ENCODE measurements at regions not wholly inside any gene's neighbourhood (a gene's known extent, or its start where the extent isn't known, plus 50 kb on each side); places are given as distances from the start of the nearest gene placed in this dataset.
"Not testable (repeated sequence)": the region's sequence is repeated elsewhere in the genome, so short reads cannot be mapped to it uniquely, and the experiment has no call there.

DNA sequence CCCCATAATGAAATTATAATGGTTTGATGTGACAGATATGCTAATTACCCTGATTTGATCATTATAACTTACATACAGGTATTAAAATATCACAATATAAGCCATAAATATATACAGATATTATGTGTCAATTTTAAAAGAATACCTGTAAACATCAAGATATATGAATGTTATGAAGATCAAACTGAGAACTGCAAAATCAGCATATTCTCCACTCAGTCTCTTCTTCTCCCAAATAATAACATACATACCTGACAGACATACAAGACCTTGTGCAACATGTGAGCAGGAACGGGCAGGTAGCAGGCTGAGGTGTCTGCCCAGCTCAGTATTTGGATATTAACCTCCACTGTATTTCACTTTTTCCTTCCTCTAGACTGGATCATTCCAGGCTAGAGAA is 547.2 kb downstream of the UQCRFS1 start:
- DNase-seq, result no peak

DNA sequence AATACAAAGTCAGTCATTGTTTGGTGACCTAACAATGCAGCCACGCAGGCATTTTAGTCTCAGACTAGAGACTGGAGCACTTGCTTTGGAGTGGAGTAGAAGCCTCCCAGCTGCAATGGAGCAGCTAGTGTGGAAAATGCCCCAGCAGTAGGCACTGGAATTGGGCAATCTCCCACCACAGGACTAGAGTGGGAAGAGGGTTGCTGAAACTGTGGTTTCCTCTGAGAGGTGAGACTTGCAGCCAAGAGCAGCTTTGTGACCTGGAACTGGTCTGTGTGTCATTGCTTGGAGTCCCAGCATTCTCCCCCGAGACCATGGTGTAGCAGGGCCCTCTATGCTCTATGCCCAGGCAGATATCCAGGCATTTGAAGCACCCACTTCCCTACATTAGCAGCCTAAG is 556.3 kb downstream of the UQCRFS1 start:
- no peak for DNase-seq

DNA sequence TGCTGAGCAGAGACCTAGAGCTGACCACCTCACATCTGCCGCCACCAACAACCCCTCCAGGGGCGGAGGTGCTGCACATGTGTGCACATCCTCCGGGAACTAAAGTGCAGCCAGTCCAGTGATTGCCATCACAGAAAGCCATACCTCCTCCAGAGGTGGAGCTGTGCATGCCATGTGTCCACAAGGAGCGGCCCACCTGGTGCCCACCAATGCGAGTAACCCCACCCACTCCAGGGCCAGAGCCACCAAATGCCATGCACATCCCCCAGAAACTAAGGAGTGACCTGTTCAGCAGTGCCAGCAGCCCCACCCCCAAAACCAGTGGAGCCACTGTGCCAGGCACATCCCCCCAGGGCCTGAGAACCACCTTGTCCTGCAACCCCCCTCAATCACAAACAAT is 557.9 kb downstream of the UQCRFS1 start:
- no peak for DNase-seq

DNA sequence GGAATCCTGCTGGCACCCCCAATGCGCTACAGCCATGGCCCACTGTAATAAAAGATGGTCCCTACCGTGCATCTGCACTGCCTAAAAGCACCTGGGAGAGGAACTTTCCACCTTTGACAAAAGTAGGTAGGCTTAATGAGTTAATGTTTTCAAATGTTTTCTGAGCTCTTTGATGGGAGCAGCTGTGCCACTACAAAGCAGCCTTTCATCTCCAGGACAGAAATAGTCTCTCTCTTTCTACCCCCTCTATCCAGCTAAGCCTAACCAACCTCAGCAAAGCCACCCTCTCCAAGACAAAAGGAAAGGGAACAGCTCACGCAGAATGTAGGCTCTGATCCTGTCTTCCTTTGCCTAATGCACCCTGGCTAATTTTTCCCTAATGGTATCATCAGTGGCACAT is 560.2 kb downstream of the UQCRFS1 start:
- DNase-seq, result peak; percentile 27

DNA sequence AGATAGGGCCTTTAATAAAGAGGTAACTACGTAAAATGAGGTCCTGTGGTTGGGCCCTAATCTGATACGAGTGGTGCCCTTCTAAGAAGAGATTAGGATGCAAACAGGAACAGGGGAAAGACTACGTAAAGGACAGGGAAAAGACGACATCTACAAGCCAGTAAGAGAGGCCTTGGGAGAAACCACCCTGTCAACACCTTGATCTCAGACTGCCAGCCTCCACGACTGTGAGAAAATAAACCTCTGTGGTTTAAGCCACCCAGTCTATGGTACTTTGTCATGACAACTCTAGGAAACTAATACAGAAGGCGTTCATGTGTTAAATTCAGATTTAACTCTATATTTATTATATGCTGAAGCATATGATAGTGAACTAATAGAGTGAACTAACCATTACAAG is 566.3 kb downstream of the UQCRFS1 start:
- DNase-seq, result no peak

DNA sequence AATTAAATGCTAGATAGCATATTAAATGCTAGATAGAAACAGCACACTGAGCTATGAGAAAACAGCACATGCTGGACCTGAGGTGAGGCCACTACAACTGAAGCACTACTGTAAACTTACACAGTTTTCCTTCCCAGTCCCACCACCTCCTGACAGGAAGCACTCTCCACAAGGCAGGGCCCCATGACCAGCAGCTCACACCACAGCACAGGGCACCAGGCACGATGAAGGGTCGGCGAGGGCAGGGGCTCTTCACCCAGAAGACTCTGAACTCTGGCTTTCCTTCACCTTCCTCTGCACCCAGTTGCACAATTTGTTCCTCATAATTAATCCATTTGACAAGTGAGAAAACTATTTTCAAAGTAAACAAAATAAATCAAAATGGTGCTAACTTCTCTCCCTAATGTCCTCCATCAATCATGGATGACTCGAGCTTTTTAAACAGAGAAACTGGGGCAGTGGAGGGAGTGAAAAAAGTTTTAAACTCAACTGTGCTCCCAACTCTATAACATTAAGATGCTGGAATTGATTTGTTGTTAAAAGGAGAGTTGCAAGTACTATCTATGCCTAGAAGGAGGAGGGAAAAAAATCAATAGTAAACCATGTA is 568.7 kb downstream of the UQCRFS1 start:
- DNase-seq, result no peak

DNA sequence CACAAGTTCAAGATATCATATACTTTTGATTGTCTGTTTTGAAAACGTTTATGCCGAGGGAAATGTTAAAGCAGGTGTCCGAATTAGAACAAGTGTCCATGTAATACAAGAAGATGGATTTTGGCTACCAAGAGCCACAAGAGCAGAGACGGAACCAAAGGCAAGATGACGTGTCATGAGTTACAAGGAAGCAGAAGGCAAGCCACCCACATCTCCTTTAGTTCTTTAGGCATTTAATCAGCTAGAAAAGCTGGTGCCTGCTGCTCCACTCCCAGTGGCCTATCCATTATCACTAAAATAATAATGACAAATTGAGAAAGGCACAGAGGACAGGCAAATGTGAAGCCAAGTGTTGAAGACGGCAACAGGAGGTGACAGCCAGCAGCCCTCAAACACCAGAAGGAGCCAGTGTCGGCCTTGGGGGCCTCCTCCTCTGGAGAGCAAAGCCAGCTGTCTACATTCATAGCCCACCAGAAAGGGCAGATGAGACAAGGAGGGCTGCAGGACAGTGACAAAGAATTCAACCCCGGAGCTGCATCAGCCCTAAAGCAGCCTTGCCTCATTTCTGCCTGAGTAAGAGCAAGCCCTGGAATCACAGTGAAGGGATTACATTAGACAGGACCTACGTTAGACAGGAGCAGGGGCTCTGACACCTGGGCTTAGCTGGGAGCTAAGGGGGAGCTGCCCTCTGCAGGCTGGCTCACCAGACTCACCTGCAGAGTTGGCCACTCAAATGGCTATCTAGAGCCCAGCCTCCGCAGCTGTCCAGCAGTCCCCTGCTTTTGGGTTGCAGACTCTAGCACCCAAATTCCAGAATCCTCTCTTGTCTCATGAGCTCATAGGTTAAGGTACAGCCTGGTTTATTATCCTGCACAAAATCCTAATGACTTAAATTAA is 569.9 kb downstream of the UQCRFS1 start:
- DNase-seq, result no peak

DNA sequence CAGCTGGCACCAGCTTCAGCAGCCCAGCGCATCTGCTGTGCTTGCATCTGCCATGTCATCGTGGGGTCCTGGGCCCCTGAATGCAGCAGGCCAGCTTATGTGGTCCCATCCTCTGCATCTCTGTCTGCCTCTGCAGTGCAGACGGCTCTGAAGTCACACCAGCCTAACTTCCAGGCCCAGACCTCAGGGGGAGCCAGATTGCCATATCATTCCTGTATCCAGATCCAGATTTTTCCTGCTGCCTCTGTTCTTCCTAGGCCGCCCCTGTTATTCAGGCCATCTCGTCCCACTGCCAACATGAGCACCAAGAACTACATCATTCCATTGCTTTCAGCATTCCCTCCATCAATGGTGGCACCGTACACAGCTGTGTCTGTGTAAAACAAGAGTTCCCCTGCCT is 571.6 kb downstream of the UQCRFS1 start:
- no peak for DNase-seq

DNA sequence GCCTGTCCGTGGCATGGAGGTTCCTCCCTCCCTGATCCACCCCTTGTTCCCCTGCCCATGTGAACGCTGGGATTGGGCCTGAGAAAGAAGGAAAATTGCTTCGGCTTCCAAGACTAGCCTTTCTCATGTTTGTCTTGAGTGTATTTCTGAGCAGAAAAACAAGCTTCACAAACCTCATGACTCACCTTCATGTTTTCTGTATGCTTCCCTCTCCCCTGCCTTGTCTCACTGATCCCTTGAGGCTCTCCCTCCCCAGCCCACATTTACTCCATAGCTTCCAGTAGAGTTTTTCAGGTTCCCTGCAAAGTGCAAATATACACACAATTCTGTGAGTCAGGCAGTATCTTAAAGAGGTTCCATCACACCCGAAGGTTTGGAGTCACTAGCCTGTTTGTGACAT is 572.4 kb downstream of the UQCRFS1 start:
- no peak for DNase-seq

DNA sequence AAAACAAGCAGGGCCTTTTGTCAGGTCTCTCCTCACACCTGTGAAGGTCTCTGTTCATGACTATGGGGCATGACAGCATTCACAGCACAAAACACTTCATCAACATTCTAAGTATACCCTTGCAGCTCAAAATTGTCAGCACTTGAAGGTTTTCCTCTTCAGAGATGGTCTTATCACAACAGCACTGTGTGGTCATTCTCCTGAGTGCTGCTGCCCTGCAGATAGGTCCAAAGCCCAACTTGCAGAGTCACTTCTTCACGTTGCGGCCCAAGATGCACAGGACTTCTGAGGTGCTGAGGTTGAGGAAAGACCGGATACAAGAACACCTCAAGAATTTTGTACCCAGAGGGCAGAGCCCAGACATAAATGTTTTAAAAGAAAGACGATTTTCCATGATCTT is 574.5 kb downstream of the UQCRFS1 start:
- DNase-seq, result no peak

DNA sequence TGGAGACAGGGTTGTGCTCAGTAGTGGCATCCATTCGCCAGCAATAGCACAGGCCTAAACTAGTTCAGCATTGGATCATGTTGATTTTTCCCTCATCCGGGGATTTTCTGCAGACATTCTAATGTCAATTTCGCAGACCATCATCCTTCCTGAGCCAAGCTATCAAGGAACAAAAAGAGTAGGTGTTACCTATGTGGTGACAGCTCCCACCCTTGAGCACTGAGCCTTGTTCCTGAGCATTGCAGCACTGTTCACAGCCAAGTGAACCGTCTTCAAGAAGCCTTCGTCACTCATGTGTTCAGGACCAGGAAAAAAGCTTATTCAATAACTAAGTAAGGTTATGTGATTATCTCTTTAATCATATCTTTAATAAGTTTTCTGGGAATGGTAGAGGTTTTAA is 576.2 kb downstream of the UQCRFS1 start:
- no peak for DNase-seq

DNA sequence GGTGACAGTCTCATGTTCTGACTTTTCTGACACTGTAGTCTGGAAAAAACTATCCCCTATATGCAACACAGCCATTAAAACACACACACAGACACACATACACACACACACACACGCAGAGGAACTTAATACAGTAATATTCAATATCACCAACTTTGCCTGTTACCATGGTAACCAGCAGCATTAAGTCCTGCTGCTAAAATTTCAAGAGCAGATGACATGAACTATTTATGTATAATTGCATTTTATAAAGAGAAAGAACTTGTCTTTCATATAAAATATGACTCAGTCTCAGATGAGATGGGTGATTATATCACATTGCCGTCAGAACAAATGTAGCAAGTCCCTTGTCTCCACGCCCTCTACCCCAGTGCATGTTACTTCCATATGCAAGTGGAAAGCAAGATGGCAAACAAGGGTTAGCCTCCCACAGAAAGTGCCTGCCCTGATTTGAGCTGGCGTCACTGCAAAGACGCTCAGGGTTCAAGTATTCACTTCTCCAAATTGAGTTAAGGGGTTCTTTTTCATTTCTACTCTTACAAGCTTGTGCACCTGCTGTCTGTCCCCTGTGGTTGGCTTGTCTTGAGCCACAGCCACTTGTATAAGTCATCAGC is 576.8 kb downstream of the UQCRFS1 start:
- no peak for DNase-seq

DNA sequence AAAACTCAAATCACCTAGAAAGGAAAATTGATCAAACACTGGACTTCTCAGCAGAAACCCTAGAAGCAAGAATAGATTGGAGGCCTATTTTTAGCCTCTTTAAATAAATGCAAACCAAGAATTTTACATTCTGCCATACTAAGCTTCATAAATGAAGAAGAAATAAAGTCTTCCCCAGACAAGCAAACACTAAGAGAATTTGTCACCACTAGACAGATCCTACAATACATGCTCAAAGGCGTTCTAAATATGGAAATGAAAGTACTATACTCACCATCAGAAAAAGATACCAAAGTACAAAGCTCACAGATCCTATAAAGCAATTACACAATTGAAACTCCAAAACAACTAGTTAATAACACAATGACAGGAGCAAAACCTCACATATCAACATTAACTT is 578.1 kb downstream of the UQCRFS1 start:
- DNase-seq, result no peak

DNA sequence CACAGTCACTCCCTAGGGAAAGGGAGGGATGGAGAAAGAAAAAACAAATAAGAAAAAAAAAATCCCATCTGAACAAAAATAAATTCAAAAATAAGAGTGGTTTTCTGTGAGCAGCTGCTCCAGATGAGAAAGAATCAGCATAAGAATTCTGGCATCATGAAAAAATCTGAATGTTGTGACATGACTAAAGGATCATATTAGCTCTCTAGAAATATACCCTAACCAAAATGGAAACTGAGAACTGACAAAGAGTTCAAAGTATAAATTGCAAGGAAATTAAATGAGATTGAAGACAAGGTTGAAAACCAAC is 579.0 kb downstream of the UQCRFS1 start:
- no peak for DNase-seq

DNA sequence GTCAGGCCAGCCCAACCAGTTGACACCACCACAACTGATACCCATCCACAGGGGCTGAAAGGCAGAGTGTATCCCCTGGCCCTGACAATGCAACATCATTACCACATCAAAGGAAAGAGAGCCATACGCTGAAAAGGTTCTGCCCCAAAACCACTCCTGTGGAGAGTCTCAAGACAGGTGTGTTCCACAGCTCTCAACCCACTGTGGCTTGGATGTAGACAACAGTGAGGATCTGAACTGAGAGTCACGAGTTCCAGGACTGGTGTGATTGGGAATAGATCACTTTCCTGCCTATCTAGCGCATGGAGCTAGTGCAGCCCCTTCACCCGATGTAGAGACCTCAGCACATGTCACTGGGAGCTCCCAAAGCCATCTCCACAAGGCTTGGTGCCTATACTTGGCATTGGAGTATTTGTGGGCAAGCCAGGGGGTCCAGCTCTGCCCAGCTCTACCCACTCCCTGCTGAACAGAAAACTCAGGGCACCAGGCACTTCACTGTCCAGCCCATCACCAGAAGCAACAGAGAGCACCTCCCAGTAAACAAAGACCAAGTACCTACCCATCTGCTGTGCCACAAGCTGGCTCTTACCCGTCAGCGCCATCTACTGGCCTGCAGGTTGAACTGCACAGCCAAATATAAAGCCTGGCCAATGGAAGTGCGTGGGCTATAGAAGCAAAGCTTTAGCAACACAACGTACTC is 579.5 kb downstream of the UQCRFS1 start:
- DNase-seq, result peak; percentile 50

DNA sequence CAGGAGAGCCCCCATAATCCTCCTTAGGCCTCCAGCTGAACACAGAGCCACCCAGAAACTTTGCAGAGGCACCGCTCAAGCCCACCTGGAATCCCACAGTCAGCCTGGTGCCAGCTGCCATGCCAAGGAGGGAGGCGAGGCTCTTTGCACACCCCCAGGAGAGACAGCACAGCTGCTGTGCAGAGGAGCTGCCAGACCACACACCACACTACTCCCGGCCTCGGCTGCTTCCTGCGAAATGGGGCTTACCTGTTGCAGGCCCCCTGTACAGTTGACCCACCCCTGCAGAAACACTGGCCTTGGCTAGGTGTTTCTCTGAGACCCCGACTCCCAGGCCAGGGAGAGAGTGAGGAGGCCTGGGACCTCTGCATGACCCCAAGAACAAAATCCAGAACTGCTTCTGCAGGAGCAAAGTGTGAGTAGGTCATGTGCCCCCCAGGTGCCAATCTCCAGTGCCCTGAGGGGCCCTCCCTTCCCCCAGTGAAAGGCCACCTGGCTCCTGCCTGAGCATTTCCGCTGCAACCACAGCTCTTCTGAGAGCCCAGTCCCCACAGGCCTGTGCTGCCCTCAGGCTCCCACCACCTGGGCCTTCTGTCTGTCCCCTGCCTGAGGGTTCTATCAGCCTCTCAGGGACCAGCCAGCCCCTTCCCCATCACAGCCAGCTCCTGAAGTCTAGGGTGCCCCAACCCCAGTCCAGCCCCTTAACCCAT is 580.4 kb downstream of the UQCRFS1 start:
- peak; percentile 32 for DNase-seq

DNA sequence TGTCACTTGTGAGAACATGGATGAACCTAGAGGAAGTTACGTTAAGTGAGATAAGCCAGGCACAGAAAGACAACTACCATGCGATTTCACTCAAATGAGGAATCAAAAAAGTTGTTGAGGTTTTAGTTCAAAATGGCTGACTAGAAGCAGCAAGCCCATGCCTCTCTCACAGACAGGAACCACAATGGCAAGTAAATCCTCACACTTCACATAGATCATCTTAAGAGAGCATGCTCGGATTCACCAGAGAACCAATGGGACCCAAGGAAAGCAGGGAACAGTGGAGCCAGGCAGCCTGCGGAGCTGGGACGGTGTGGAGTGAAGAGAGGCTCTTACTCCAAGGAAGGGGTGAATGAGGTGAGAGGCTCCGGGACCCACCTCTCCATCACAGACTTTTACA is 581.0 kb downstream of the UQCRFS1 start:
- DNase-seq, result no peak

DNA sequence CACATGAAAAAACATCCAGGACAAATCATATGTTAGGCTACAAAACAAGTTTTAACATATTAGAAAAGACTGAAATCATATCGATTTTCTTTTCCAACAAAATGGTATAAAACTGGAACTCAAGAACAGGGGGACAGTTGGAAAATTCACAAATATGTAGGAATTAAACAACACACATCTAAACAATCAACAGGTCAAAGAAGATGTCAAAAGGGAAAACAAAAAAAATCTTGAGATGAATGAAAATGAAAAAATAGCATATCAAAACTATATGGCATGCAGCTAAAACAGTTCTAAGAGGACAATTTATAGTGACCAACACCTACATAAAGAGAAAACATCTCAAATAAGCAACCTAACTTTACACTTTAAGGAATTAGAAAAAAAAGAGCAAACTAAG is 585.3 kb downstream of the UQCRFS1 start:
- no peak for DNase-seq

DNA sequence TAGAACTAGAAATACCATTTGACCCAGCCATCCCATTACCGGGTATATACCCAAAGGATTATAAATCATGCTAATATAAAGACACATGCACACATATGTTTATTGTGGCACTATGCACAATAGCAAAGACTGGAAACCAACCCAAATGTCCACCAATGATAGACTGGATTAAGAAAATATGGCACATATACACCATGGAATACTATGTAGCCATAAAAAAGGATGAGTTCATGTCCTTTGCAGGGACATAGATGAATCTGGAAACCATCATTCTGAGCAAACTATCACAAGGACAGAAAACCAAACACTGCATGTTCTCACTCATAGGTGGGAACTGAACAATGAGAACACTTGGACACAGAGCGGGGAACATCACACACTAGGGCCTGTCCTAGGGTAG is 586.5 kb downstream of the UQCRFS1 start:
- DNase-seq, result not testable (repeated sequence)

DNA sequence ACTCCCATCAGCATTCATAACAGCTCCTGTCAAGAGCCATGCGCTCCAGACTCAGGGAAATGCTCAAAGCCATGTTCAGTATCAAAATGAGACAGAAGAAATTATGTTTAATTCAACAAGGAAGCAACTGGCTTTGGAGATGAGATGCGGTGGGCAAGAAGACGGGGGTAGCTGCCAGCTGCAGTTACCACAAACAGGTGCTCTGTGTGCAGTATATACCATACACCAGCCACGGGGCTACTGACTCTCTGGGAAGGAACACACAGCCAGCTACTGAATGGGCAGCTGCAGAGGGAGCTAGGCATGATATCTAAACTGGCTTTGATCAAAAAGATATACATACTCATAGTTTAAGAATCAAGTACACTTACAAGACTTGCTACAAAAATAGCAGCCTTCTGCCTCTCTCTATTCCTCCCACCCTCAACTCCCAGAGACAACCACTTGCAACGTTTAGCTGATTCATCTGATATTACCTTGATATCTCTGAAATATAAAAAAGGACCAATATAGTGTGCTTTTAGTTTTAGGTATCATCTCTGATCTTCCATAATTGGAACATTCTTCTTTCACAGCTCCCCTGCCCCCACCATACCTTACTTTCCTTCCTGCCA is 593.0 kb downstream of the UQCRFS1 start:
- no peak for DNase-seq

DNA sequence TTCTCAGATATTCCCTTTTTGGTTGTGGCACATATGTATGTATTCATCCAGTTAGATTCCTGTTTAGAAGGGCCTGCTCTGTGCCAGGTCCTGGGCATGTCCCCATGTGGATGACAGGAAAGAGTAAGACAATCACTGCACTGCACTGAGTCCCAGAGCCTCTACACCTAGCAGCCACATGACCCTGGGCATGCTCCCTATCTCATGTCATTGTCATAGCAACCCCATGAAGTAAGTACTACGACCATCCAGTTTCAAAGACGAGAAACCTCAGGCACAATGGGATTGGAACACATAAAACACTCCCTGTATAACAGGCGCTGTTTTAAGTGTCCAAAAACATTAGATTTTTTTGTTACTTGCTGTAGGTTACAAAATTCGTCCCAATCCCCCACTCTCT is 594.4 kb downstream of the UQCRFS1 start:
- DNase-seq, result no peak

DNA sequence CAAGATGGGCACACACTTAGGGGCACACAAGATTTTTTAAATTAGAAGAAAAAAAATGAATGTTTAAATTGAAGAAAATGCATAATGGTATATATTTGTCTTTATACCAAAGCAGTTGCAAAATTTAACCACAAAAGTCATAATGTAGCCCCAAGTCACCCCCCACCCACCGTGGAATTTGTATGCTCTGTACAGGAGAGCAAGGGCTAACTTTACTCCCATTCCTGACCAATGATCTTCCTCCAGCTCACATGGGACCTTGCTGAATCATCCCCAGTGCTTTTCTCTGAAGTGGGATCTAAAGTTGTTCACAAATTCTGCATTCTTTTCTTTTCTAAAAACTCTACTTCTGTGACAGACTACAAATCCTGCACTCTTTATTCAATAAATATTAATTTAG is 597.0 kb downstream of the UQCRFS1 start:
- DNase-seq, result no peak

All from tongue (tissue), 1 donor.